GM19043 (cell line): ENCODE measurements at regions not wholly inside any gene's neighbourhood (a gene's known extent, or its start where the extent isn't known, plus 50 kb on each side); places are given as distances from the start of the nearest gene placed in this dataset.
"Not testable (repeated sequence)": the region's sequence is repeated elsewhere in the genome, so short reads cannot be mapped to it uniquely, and the experiment has no call there.

ENCODE experiments used
- ATAC-seq: cut with Tn5 transposase; IDR thresholded peaks from one replicate; pipeline ENCODE4 v1.9.1; 2021; ENCODE audit warnings: low read depth; ENCODE audit not compliant: unreplicated experiment

- ATAC-seq: no peak
These were observed 116.2 kb downstream of the RND3 start for GRCh38 chr2:150371044-150371818.

- ATAC-seq: no peak
These were observed 116.9 kb downstream of the RND3 start for GRCh38 chr2:150370561-150370960.

DNA sequence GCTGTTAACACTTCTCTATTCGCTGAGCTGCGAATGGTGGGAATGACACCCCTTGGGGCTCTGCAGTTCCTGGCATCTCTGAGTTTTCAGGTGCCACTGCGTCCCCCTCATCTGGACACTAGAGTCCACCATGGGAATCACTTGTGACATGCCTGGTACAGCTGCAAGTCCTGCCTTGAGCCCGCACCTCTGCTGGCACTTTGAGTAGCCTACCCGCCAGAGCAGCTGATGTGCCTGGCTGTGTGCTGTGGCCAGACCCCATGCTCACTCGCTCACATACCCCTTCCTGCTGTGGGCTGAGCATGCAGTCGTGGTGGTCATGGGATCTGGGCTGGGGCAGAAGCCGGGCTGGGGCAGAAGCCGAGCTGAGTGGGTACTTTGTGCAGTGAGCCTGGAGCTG, 117.6 kb downstream of the RND3 start:
- no peak for ATAC-seq

GRCh38 chr2:150358468-150358807, 129.0 kb downstream of the RND3 start:
- ATAC-seq: no peak

- no peak for ATAC-seq
These were observed 129.5 kb downstream of the RND3 start for GRCh38 chr2:150357770-150358467.

GRCh38 chr2:150355440-150355839, 132.0 kb downstream of the RND3 start:
- ATAC-seq: no peak

GRCh38 chr2:150353376-150353775, 134.1 kb downstream of the RND3 start:
- ATAC-seq: no peak

GRCh38 chr2:150351922-150352321, 135.5 kb downstream of the RND3 start:
- no peak for ATAC-seq

DNA sequence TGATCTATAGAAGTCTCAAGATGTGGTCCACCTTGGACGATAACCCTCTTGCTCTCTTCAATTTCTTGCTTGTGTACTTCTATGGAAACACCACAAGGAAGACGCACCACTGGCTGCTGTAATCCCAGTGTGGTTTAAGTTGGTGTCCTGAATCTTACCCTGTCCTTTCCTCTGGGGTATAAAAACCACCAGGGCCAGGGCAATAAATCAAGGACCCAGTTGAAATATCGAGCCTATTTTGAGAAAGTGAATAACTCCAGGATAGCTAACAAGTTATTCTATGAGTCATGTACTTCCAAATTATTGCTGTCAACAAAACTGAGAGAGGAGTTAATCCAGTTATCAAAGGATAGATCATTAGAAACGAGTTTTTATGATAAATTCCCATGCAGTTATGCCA, 137.0 kb downstream of the RND3 start:
- no peak for ATAC-seq

DNA sequence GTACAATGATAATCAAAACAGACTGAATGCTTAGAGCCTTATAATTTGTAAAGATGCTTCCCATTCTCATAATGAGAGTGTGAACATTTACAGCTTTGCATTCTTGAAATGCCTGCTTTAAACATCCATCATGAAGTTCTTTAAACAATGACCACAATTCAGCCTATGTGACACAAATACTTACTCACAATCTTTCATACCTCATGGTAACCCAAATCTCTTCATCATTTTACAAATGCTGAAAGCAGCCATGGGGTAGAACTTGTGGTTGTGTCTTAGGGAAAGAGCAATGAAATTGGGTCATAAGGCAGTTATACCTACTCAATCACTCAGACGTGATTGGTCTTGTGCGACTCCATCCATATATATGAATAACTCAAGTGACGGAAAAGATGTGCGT, 140.7 kb downstream of the RND3 start:
- no peak for ATAC-seq

GRCh38 chr2:150341982-150342680, 145.3 kb downstream of the RND3 start:
- no peak for ATAC-seq

- no peak for ATAC-seq
These were observed 147.5 kb downstream of the RND3 start for GRCh38 chr2:150339951-150340350.

DNA sequence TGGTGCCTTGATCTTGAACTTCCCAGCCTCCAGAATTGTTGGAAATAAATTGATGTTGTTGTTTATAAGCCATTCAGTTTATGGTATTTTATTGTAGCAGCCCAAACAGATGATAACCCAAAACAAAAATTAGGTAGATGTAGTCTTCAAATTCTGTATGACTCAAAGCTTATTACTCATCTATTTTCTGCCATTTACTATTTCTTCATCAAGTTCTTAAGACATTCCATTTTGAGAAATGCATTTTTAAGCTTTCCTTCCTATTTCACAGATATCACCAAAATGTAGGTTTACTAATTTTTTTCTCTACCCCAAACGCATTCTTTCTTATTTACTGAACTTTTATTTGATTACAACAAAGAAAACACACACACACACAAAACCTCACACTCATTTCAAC, 148.2 kb downstream of the RND3 start:
- ATAC-seq: no peak

GRCh38 chr2:150335596-150335995, 151.9 kb downstream of the RND3 start:
- ATAC-seq: no peak

- no peak for ATAC-seq
These were observed 155.1 kb downstream of the RND3 start for GRCh38 chr2:150332383-150332782.

- no peak for ATAC-seq
These were observed 159.6 kb downstream of the RND3 start for GRCh38 chr2:150327564-150328489.

DNA sequence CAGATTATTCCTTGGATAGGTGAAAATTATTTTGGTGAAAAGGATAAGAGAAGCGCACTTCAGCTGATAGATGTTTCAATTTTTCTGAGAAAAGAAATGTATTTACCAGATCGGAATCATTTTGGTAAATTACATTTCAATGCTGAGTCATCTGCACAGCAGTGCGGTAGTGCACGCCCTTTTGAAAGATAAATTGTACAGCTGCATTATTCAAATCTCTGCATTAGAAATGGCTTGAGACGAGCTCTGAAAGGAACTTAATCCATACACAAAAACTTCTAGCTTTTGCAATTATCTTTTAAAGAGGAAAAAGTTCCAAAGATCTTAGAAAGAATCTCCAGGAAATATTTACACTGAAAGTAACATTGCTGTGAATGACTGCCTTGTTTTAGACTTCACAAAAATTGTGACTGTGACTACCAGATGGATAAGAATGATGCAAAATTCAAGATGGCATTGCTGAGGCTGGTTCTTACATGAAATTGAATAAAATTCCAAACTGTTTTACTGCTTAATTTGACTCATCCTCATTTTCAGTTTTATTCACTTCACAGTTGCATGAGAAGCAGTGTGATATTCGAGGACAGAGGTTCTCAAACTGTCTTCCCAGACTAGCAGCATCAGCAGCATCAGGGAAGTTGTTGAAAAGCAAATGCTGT, 161.7 kb downstream of the RND3 start:
- ATAC-seq: no peak

DNA sequence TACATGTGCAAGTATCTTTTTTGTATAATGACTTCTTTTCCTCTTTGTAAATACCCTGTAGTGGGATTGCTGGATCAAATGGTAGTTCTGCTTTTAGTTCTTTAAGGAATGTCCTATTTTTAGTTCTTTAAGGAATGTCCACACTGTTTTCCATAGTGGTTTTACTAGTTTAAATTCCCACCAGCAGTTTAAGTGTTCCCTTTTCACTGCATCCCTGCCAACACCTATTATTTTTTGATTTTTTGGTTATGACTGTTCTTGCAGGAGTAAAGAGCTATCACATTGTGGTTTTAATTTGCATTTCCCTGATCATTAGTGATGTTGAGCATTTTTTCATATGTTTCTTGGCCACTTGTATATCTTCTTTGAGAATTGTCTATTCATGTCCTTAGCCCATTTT, 164.4 kb downstream of the RND3 start:
- ATAC-seq: not testable (repeated sequence)

- ATAC-seq: no peak
These were observed 166.9 kb downstream of the RND3 start for GRCh38 chr2:150320608-150321007.
